ENCODE measurements at regions not wholly inside any gene's neighbourhood (a gene's known extent, or its start where the extent isn't known, plus 50 kb on each side); places are given as distances from the start of the nearest gene placed in this dataset.

- DNase-seq (ENCODE audit: low read depth in 4 of 4, low spot score in 3 of 4) = no peak
Measured at GRCh38 chr18:34631093-34631966, 78.8 kb upstream of the DTNA start.

DNA sequence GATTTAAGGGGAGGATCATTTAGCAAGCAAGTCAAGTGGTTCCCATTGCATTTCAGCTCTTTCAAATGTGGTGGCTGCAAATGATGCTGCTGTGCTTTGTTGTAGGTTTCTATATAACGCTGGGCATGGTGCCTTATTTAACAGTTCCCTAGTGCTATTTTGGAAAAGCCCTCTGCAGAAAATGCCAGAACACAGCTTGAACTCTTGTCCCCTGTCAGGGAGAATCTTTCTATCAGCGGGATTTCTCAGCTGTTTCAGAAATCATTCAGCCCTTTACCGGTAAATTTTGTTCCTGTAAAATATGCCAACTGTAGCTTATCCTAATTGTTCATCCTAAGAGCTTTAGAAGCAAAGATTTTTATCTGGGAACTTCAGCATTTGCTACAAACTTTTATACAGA, 77.8 kb upstream of the DTNA start:
- no peak for DNase-seq (ENCODE audit: low read depth in 4 of 4, low spot score in 3 of 4)

DNA sequence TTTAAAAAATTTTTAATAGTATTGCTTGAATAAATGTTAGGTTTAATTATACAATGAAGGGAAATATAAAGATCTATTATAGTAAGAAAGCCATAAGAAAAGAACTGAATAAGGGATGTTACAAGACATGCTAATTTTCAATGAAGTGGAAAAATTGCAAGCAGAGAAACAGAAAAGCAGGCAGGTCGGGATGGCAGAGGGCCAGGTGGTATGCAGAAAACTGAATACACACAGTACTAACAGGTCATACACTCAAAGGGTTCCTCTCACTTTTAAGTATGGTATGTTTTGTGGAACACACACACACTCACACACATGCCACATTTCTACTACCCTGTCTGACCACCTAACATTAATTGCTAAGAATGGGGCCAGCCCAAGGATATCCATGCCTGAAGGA, 76.7 kb upstream of the DTNA start:
- no peak for DNase-seq (ENCODE audit: low read depth in 4 of 4, low spot score in 3 of 4)

GRCh38 chr18:34637094-34637801, 72.8 kb upstream of the DTNA start:
- no peak for DNase-seq (ENCODE audit: low read depth in 4 of 4, low spot score in 3 of 4)

DNA sequence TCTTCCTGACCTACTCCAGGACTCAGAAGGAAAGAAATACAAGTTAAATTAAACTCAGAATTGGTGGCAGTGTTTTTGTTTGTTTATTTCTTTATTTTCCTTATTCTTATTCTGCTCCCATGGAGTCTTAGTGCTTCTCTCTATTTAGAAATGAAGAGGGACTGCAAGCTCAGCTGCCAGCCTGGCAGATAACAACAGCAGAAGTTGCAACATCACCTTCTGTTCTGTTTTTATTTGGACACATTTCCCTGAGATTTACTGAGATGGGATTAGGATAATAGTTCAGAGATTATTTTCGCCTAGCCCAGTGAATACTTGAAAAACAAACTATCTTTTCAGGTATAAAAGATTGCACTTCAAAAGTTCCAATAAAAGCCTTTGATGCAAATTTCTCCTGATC, 70.4 kb upstream of the DTNA start:
- no peak for DNase-seq (ENCODE audit: low read depth in 4 of 4, low spot score in 3 of 4)

DNA sequence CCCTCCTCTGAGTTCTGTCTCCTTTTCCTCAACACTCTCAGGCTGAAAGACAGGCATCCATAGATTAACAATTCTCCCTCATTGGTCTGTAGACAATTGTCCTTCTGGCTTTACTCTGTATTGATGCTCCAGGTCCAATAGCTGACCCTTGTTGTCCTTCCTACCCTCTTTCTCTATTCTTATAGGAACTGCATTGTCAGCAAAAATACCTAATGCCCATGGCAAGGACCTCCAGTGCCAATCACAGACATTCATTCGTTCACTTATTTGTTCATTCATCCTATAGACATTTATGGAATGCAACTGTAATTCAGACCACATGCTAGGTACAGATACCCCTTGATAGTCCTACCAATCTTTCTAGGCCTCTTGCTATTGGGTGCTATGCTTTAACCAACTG, 69.8 kb upstream of the DTNA start:
- DNase-seq (ENCODE audit: low read depth in 4 of 4, low spot score in 3 of 4) = no peak

DNA sequence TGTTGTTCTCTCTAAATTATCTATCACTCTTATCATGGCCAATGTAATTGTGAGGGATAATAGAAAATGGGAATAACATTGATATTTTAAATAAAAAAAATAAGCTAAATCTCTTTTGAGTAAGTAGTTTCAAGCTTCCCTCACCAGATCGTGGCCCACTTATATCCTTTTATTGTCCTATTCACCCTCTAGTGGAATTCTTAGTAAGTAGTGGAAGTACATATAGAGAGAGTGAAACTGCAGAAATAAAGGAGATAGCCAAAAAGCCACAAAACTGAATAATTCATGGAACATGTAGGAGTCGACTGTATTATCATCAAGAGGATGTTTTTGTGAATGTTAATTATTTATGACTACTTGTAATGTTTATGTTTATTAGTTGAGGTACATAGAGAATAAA, 66.1 kb upstream of the DTNA start:
- DNase-seq (ENCODE audit: low read depth in 4 of 4, low spot score in 3 of 4) = no peak

- no peak for DNase-seq (ENCODE audit: low read depth in 4 of 4, low spot score in 3 of 4)
Measured at GRCh38 chr18:34647251-34647650, 62.8 kb upstream of the DTNA start.

DNA sequence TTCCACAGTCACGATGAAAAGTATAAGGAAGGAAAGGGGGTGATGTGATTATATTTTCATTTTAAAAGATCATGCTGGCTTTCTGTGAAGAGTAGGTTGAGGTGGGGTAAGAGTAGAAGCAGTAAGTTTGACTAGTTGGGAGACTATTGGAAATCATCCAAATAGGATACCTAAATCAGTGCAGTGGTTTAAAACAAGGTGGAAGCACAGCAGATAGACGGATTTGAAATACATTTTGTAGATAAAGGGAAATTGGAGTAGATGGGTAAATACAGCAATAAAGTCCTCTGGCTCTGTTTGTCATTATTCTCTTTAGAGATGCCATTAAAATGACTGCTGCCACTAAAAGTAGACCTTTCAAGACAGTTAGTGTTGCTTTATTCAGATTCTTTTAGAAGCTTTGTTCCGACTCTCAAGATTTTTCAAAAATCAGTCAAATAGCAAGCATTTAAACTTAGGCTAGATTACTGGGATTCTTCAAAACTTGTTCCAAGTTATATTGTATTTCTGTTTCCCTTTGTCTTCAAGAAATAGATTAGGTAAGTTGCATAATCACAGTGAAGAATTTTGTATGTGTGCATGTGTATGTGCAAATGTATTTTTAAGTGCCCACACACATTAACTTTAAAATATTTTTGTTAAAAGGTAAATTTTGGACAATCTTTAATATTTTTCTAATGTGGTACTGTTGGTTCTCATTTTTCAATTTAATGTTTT, 61.7 kb upstream of the DTNA start:
- DNase-seq (ENCODE audit: low read depth in 4 of 4, low spot score in 3 of 4) = no peak

- no peak for DNase-seq (ENCODE audit: low read depth in 4 of 4, low spot score in 3 of 4)
Measured at GRCh38 chr18:34649080-34649479, 61.0 kb upstream of the DTNA start.

GRCh38 chr18:34650121-34650545, 60.0 kb upstream of the DTNA start:
- DNase-seq (ENCODE audit: low read depth in 4 of 4, low spot score in 3 of 4) = no peak

- DNase-seq (ENCODE audit: low read depth in 4 of 4, low spot score in 3 of 4) = no peak
Measured at GRCh38 chr18:34651586-34652369, 58.3 kb upstream of the DTNA start.

GRCh38 chr18:34655131-34655530, 55.0 kb upstream of the DTNA start:
- no peak for DNase-seq (ENCODE audit: low read depth in 4 of 4, low spot score in 3 of 4)

DNA sequence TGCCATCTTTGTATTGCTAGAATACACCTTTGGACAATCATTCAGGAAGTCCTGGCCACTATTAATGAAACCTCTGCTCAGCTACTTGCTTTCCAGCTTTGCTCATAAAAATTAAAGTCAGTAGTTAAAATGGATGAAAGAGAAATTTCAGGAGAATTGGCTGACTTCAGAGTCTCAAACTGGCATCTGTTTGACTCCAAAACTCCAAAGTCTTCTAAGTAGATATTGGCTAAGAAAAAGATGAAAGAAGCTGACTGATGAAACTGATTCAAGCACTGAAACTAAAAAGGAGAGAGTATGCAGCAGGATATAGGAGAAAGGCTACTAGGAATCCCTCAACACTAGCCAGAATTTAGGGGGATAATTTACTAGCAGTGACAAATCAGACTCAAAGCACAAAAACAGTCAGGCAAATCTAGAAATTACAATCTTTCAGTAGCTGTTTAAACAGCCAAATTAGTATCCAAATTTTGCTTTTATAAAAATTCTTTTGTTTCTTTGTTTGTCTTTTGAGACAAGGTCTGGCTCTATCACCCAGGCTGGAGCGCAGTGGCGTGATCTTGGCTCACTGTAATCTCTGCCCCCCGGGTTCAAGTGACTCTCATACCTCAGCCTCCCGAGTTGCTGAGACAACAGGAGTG, 52.1 kb upstream of the DTNA start:
- DNase-seq (ENCODE audit: low read depth in 4 of 4, low spot score in 3 of 4) = no peak

- DNase-seq (ENCODE audit: low read depth in 4 of 4, low spot score in 3 of 4) = peak in 3 of 4 donors; percentile 43 to 53 (median 51)
Measured at GRCh38 chr18:34659579-34660517, 50.2 kb upstream of the DTNA start.
